Testis (tissue), 2 donors: ENCODE measurements at regions not wholly inside any gene's neighbourhood (a gene's known extent, or its start where the extent isn't known, plus 50 kb on each side); places are given as distances from the start of the nearest gene placed in this dataset.

Source experiments
- DNase-seq: peaks from one replicate; pipeline ENCODE4 v3.0.0-alpha.2; 2019
- H3K27ac ChIP-seq, 2 donors: fragments of 200-600 bp; sonication (generic); one replicate each; pipeline ENCODE4 v1.5.1; 2019
- H3K27me3 ChIP-seq: fragments of 200-600 bp; sonication (generic); one replicate; pipeline ENCODE4 v1.5.1; 2019
- H3K36me3 ChIP-seq: fragments of 200-600 bp; sonication (generic); one replicate; pipeline ENCODE4 v1.5.1; 2017; ENCODE audit warnings: low read depth; ENCODE audit errors: missing control alignments
- H3K4me1 ChIP-seq: fragments of 200-600 bp; sonication (generic); one replicate; pipeline ENCODE4 v1.5.1; 2019
- H3K4me3 ChIP-seq, 2 donors: fragments of 200-600 bp; sonication (generic); one replicate each; pipeline ENCODE4 v1.5.1; 2017 to 2019
- H3K9me3 ChIP-seq: fragments of 200-600 bp; sonication (generic); one replicate; pipeline ENCODE4 v1.5.1; 2017
- POLR2A ChIP-seq: fragments of 450-650 bp; IDR thresholded peaks from one replicate; pipeline ENCODE4 v1.6.1; 2017; ENCODE audit warnings: antibody characterized with exemption, mild to moderate bottlenecking, moderate library complexity
- WGBS, 2 donors: methylation state at CpG; one replicate each; pipeline ENCODE4 v1.1.5; 2018; 5-methylcytosine and 5-hydroxymethylcytosine counted together
- intact Hi-C: fragments of 100-400 bp; cut with DNase I; formaldehyde crosslinking; loops from one replicate; pipeline ENCODE4 v1.15.1; 2023; ENCODE audit warnings: low total_unique reads
- TF ChIP-seq, protein P1 (sequence below), 3 experiments: fragments of 450-650 bp in 2 of 3; fragments of 200-600 bp in 1 of 3; sonication (generic) in 1 of 3; IDR thresholded peaks; one replicate each; pipeline ENCODE4 v1.5.1; 2016 to 2019; ENCODE audit warnings: antibody characterized with exemption in 3 of 3, mild to moderate bottlenecking in 2 of 3, moderate library complexity in 1 of 3

DNA sequence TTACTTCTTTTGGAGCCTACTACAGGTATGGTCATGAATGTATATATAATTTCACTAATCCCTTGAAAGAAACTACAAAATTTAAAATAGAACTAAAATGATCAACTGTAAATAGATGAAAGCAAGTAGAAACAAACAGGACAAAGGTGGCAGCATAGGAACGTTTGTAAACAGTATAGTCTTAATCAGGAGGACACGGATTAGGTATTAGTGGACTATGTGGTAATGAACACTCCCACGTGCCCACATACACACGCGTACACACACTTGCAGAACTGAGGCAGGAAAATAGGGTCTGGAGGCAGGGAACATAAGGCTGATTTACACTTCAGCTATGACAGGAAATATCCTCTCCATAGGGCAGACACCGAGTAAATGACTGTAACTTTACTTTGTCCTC is 1397.8 kb downstream of the NCAM2 start:
- intact Hi-C loops: no loop called here

DNA sequence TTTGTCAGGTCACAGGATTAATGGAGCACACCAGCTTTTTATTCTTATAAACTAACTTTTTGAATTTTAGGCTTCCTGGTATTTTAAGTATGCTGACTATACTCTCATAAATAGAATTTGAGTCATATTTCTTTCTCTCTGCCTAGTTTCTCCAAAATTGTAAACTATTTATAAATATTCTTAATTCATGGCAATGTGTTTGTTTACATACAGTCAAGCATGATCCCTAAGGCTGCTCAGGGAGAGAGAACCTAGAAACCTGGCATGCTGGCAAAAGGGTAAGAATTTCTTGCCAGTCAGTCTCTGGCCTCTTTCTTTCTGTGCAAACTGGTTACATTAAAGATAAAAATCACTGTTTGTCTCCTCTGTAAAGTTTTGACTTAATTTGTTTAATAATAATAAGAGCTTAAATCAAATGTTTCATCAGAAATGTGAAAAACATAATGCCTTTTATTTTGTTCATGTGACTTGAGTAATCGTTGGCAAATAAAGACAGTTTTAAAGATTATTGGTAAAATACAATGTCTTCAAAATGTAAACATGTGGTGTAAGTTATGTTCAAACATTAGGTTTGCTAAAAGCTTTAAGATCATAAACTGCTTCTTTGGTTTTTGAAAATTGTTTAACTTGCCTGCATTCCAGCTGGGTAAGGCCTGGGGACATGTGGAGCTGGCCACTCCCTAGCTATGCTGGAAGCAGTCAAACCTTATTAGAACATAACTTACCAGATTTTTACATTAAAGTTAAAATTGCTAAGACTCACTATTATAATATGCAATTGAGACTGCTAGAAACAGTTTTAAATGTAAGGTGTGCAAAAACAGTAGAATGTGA is 1401.7 kb downstream of the NCAM2 start:
- DNase-seq: no peak
- Histone ChIP-seq H3K27me3 (no peaks in the 10 kb centered on the region), H3K4me3 (no peak overlapping the region), H3K9me3 (no peaks in the 10 kb centered on the region), H3K27ac (no peak overlapping the region), H3K36me3 (no peaks in the 10 kb centered on the region), H3K4me1 (no peaks in the 10 kb centered on the region)
- TF ChIP-seq, protein P1, sequence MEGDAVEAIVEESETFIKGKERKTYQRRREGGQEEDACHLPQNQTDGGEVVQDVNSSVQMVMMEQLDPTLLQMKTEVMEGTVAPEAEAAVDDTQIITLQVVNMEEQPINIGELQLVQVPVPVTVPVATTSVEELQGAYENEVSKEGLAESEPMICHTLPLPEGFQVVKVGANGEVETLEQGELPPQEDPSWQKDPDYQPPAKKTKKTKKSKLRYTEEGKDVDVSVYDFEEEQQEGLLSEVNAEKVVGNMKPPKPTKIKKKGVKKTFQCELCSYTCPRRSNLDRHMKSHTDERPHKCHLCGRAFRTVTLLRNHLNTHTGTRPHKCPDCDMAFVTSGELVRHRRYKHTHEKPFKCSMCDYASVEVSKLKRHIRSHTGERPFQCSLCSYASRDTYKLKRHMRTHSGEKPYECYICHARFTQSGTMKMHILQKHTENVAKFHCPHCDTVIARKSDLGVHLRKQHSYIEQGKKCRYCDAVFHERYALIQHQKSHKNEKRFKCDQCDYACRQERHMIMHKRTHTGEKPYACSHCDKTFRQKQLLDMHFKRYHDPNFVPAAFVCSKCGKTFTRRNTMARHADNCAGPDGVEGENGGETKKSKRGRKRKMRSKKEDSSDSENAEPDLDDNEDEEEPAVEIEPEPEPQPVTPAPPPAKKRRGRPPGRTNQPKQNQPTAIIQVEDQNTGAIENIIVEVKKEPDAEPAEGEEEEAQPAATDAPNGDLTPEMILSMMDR (IDR thresholded peaks at IDR 0.05): no peak
- TF ChIP-seq POLR2A: no peak
- intact Hi-C loops: no loop called here
- WGBS, 2 donors: 88 to 89% methylated on average over 1 of the region's 1 CpG

More for the DNA sequence above, 1397.8 kb downstream of the NCAM2 start:
- H3K27me3 ChIP-seq: no peaks in the 10 kb centered on the region
- no peaks in the 10 kb centered on the region for H3K9me3 ChIP-seq
- DNase-seq: no peak
- no peak for TF ChIP-seq POLR2A
- TF ChIP-seq, protein P1 (IDR thresholded peaks at IDR 0.05): no peak
- H3K4me1 ChIP-seq: no peaks in the 10 kb centered on the region
- no peak overlapping the region for H3K4me3 ChIP-seq
- WGBS, 2 donors: 57 to 80% methylated on average over 6 of the region's 6 CpGs
- H3K36me3 ChIP-seq: no peaks in the 10 kb centered on the region
- no peak overlapping the region for H3K27ac ChIP-seq

DNA sequence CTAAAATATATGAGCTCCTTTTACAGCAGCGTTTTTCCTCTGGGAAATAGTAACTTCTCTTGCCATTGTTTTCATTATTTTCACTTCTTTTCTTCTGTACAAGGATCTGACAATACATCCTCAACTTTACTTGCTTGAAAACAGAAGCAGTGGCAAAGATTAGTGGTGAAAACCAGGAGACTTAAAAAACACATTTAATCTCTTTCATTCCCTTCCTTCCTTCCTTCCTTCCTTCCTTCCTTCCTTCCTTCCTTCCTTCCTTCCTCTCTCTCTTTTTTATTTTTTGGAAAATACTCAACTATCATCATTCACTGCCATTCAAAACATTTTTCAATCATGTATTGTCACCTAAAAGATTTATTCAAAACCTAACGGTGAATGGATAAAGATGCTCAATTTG is 1411.4 kb downstream of the NCAM2 start:
- Histone ChIP-seq H3K27me3 (no peaks in the 10 kb centered on the region), H3K4me3 (no peak overlapping the region), H3K9me3 (no peaks in the 10 kb centered on the region), H3K27ac (no peak overlapping the region), H3K36me3 (no peaks in the 10 kb centered on the region), H3K4me1 (no peaks in the 10 kb centered on the region)
- DNase-seq: no peak
- intact Hi-C loops: no loop called here
- WGBS, 2 donors: 72 to 75% methylated on average over 2 of the region's 2 CpGs
- TF ChIP-seq, protein P1 (IDR thresholded peaks at IDR 0.05): no peak
- TF ChIP-seq POLR2A: no peak

DNA sequence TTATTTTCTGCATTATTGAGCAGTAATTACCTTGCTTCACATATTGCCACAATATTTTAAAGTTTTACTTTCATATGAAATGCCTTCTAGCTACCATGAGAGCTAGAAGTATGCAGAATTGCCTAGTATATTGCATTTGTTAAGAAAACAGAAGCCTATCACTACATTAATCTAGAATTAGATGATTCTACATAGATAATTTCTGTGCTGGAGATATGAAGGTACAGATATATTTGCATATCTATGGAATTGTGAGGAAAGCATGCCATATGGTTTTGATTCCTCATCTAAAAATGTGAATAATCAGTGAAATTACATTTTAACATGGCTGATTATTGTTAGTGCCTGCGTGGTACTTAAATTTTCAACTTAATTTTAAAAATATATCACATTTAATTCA is 1418.3 kb downstream of the NCAM2 start:
- Histone ChIP-seq H3K9me3 (no peaks in the 10 kb centered on the region), H3K27me3 (no peaks in the 10 kb centered on the region), H3K36me3 (no peaks in the 10 kb centered on the region), H3K4me1 (no peaks in the 10 kb centered on the region), H3K27ac (no peak overlapping the region), H3K4me3 (no peak overlapping the region)
- intact Hi-C loops: no loop called here
- TF ChIP-seq, protein P1 (IDR thresholded peaks at IDR 0.05): no peak
- TF ChIP-seq POLR2A: no peak
- 83 to 93% methylated on average over 1 of the region's 1 CpG for WGBS, 2 donors
- DNase-seq: no peak
